KMS-11 (cell line): ENCODE measurements at regions not wholly inside any gene's neighbourhood (a gene's known extent, or its start where the extent isn't known, plus 50 kb on each side); places are given as distances from the start of the nearest gene placed in this dataset.

Experiments used
- H2AFZ ChIP-seq: fragments of 200-600 bp; sonication (generic); 2 replicates; pipeline ENCODE4 v1.6.1; 2016; ENCODE audit warnings: antibody characterized with exemption, mixed run types, low read depth
- H3K27ac ChIP-seq: fragments of 200-600 bp; sonication (generic); 2 replicates; pipeline ENCODE4 v1.6.1; 2016; ENCODE audit warnings: mild to moderate bottlenecking, mixed run types
- H3K27me3 ChIP-seq: fragments of 200-600 bp; sonication (generic); 2 replicates; pipeline ENCODE4 v1.6.1; 2017; ENCODE audit warnings: mild to moderate bottlenecking, low read depth, mixed run types, moderate library complexity; ENCODE audit not compliant: insufficient read depth
- H3K36me3 ChIP-seq: fragments of 200-600 bp; sonication (generic); 2 replicates; pipeline ENCODE4 v1.6.1; 2017; ENCODE audit warnings: mild to moderate bottlenecking, mixed run types; ENCODE audit not compliant: insufficient read depth
- H3K4me1 ChIP-seq: fragments of 200-600 bp; sonication (generic); 2 replicates; pipeline ENCODE4 v1.6.1; 2016; ENCODE audit warnings: mild to moderate bottlenecking, low read depth, mixed run types; ENCODE audit not compliant: poor library complexity, severe bottlenecking
- H3K4me2 ChIP-seq: fragments of 200-600 bp; sonication (generic); 2 replicates; pipeline ENCODE4 v1.7.0; 2016; ENCODE audit warnings: mild to moderate bottlenecking, mixed run types
- H3K4me3 ChIP-seq: fragments of 200-600 bp; sonication (generic); IDR thresholded peaks from 2 replicates; pipeline ENCODE4 v1.6.1; 2017; ENCODE audit warnings: low read depth, low read length, mixed read lengths; ENCODE audit not compliant: insufficient read depth
- H3K79me2 ChIP-seq: fragments of 200-600 bp; sonication (generic); 2 replicates; pipeline ENCODE4 v1.6.1; 2016; ENCODE audit warnings: low read depth, mixed run types; ENCODE audit not compliant: insufficient read depth
- H3K9ac ChIP-seq: fragments of 200-600 bp; sonication (generic); 2 replicates; pipeline ENCODE4 v1.6.1; 2016; ENCODE audit warnings: mild to moderate bottlenecking, mixed run types
- H4K20me1 ChIP-seq: fragments of 200-600 bp; sonication (generic); 2 replicates; pipeline ENCODE4 v1.6.1; 2016; ENCODE audit warnings: mild to moderate bottlenecking, mixed run types; ENCODE audit not compliant: insufficient read depth
- TF ChIP-seq, protein P1 (sequence below): fragments of 200-600 bp; sonication (generic); conservative IDR thresholded peaks from 2 replicates; pipeline ENCODE4 v1.6.1; 2017; ENCODE audit warnings: low read depth, mild to moderate bottlenecking, antibody characterized with exemption, low read length, moderate library complexity, mixed read lengths

DNA sequence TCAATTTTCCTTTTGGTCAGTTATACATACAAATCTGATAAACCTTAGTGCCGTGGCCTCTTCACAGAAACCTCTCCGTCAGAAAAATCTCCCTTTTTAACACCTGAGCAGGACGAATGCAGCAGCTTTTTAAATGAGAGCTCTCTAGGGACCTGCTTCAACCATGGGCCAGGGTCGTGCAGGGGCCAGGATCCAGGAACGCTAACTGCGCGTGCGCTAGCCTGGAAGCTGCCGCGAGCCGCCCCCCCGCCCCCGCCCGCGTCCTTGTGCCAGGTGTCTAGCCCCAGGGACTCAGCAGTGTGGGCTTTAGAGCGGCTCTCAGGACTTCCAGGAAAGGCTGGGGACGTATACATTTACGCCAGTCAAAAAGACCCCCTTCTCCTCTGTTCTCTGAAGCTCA, 136.8 kb upstream of the FMN2 start:
- no peaks in the 10 kb centered on the region for H3K36me3 ChIP-seq
- H3K27ac ChIP-seq: no peak overlapping the region
- H3K9ac ChIP-seq: no peak overlapping the region
- no peaks in the 10 kb centered on the region for H3K79me2 ChIP-seq
- no peaks in the 10 kb centered on the region for H3K27me3 ChIP-seq
- H3K4me3 ChIP-seq: no peak overlapping the region
- no peak overlapping the region for H3K4me2 ChIP-seq
- TF ChIP-seq, protein P1, sequence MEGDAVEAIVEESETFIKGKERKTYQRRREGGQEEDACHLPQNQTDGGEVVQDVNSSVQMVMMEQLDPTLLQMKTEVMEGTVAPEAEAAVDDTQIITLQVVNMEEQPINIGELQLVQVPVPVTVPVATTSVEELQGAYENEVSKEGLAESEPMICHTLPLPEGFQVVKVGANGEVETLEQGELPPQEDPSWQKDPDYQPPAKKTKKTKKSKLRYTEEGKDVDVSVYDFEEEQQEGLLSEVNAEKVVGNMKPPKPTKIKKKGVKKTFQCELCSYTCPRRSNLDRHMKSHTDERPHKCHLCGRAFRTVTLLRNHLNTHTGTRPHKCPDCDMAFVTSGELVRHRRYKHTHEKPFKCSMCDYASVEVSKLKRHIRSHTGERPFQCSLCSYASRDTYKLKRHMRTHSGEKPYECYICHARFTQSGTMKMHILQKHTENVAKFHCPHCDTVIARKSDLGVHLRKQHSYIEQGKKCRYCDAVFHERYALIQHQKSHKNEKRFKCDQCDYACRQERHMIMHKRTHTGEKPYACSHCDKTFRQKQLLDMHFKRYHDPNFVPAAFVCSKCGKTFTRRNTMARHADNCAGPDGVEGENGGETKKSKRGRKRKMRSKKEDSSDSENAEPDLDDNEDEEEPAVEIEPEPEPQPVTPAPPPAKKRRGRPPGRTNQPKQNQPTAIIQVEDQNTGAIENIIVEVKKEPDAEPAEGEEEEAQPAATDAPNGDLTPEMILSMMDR: no peak
- H3K4me1 ChIP-seq: peaks cover 9% of the 10 kb centered on the region
- H2AFZ ChIP-seq: no peak overlapping the region
- no peaks in the 10 kb centered on the region for H4K20me1 ChIP-seq

DNA sequence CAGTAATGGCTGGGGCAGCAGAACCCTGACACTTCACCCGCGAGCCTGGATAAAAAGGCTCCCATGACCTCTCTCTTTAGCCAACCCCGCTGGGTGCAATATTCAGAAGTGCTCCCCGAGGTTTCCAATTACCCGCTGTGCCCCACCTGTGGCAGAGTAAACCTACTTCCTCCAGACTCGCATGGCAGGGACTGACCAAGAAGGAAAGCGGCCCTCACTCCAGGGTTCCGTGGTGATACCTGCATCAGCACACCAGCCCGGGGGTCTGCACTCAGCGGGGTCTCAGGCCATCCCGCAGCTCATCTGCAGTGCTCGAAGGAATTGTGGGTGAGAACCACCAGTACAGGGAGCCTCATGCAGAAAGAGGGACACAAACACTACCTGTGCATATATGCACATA, 136.3 kb upstream of the FMN2 start:
- Histone ChIP-seq H3K4me1 (peaks cover 9% of the 10 kb centered on the region), H3K79me2 (no peaks in the 10 kb centered on the region), H4K20me1 (no peaks in the 10 kb centered on the region), H3K27ac (no peak overlapping the region), H3K4me2 (no peak overlapping the region), H3K36me3 (no peaks in the 10 kb centered on the region), H3K9ac (no peak overlapping the region), H3K27me3 (no peaks in the 10 kb centered on the region), H3K4me3 (no peak overlapping the region), H2AFZ (no peak overlapping the region)
- TF ChIP-seq, protein P1: no peak

DNA sequence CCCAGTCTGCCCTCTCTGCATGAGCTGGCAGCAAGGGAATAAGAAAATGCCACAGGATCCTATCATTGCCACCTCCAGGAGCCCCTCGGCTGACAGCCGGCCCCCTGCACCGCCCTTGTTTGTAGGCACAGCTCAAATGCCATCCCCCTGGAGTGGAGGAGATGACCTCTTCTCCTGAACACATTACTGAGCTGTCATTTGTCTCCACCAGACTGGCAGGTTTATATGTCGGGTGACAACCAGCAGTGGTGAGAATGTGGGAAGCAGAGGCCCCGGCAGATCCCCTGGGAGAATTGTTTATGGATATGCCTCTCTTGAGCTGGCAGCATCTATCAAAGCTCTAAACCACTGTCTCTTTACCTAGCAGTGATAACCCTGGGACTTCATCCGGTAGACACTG, 135.4 kb upstream of the FMN2 start:
- H3K27me3 ChIP-seq: no peaks in the 10 kb centered on the region
- H3K36me3 ChIP-seq: no peaks in the 10 kb centered on the region
- no peak overlapping the region for H2AFZ ChIP-seq
- no peak overlapping the region for H3K4me3 ChIP-seq
- H3K4me1 ChIP-seq: peaks cover 7% of the 10 kb centered on the region
- H4K20me1 ChIP-seq: no peaks in the 10 kb centered on the region
- H3K9ac ChIP-seq: no peak overlapping the region
- no peaks in the 10 kb centered on the region for H3K79me2 ChIP-seq
- H3K27ac ChIP-seq: no peak overlapping the region
- no peak overlapping the region for H3K4me2 ChIP-seq
- TF ChIP-seq, protein P1: no peak

DNA sequence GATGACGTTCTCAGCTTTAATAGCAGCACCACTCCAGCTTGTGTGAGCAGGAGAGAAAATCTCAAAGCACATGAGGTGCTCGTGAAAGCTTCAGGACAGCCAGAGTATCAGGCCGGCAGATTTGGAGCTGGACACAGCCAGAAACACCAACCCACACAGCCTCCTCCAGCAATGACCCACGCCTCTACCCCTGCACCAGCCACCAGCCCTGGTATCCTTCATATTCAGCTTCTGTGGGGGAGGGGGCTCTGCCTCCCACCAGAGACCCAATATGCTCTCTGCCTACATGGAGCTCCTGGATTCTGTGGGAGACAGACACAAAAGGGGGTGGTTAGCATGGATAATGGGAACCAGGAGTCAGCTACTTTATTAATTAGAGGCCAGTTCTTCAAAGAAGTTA, 133.6 kb upstream of the FMN2 start:
- H3K4me3 ChIP-seq: no peak overlapping the region
- no peaks in the 10 kb centered on the region for H3K4me1 ChIP-seq
- H3K36me3 ChIP-seq: no peaks in the 10 kb centered on the region
- no peak overlapping the region for H3K9ac ChIP-seq
- H3K79me2 ChIP-seq: no peaks in the 10 kb centered on the region
- H4K20me1 ChIP-seq: no peaks in the 10 kb centered on the region
- TF ChIP-seq, protein P1: no peak
- no peak overlapping the region for H3K4me2 ChIP-seq
- H3K27me3 ChIP-seq: no peaks in the 10 kb centered on the region
- H3K27ac ChIP-seq: no peak overlapping the region
- H2AFZ ChIP-seq: no peak overlapping the region

DNA sequence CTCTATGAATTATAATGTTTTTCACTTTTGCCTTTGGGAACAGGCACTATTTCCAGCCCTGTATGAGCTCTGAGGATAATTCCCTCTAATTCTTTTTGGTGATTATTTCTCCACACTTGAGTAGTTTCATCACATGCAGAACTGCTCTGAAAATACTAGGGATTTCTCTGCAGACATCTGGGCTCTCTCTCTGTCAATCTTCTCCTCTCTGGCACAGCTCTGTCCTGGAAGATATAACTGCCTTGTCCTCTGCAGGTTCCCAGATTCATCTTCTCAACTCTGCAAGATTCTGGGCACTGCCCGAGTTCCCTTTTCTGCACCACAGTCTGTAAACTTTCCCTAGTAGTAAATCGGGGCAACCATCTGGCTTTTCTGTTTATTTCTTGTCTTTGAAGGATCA, 131.3 kb upstream of the FMN2 start:
- H3K79me2 ChIP-seq: no peaks in the 10 kb centered on the region
- H3K4me2 ChIP-seq: no peak overlapping the region
- H3K27me3 ChIP-seq: no peaks in the 10 kb centered on the region
- no peaks in the 10 kb centered on the region for H4K20me1 ChIP-seq
- TF ChIP-seq, protein P1: no peak
- no peak overlapping the region for H3K9ac ChIP-seq
- H3K36me3 ChIP-seq: no peaks in the 10 kb centered on the region
- no peak overlapping the region for H3K27ac ChIP-seq
- H3K4me1 ChIP-seq: no peaks in the 10 kb centered on the region
- no peak overlapping the region for H3K4me3 ChIP-seq
- H2AFZ ChIP-seq: no peak overlapping the region
